22Rv1 (cell line): ENCODE measurements at regions not wholly inside any gene's neighbourhood (a gene's known extent, or its start where the extent isn't known, plus 50 kb on each side); places are given as distances from the start of the nearest gene placed in this dataset.

Source experiments
- ZFX ChIP-seq: fragments of 450-650 bp; IDR thresholded peaks from 2 replicates; pipeline ENCODE4 v1.6.1; 2017; ENCODE audit warnings: antibody characterized with exemption, borderline replicate concordance
- TF ChIP-seq, protein P1 (sequence below): fragments of 450-650 bp; IDR thresholded peaks from 2 replicates; pipeline ENCODE4 v1.5.1; 2017; ENCODE audit warnings: mild to moderate bottlenecking

DNA sequence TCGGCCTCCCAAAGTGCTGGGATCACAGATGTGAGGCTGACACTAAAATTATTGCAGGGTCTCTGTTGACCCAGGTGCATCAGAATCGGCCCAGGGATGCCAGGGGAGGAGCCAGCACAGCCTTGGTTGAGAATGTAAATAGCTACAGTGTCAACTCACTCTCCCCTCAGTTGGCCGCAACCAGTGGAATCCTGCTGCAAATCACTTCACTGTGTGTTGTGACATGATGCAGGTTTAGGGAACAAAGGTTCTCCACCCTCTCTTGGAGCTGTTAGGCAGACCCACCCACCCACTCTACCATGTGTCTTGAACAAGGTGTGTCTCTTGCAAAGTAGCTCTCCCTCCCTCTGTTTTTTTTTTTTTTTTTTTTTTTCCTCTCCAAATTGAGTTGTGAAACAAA, 60.5 kb upstream of the SOD1 start:
- TF ChIP-seq, protein P1, sequence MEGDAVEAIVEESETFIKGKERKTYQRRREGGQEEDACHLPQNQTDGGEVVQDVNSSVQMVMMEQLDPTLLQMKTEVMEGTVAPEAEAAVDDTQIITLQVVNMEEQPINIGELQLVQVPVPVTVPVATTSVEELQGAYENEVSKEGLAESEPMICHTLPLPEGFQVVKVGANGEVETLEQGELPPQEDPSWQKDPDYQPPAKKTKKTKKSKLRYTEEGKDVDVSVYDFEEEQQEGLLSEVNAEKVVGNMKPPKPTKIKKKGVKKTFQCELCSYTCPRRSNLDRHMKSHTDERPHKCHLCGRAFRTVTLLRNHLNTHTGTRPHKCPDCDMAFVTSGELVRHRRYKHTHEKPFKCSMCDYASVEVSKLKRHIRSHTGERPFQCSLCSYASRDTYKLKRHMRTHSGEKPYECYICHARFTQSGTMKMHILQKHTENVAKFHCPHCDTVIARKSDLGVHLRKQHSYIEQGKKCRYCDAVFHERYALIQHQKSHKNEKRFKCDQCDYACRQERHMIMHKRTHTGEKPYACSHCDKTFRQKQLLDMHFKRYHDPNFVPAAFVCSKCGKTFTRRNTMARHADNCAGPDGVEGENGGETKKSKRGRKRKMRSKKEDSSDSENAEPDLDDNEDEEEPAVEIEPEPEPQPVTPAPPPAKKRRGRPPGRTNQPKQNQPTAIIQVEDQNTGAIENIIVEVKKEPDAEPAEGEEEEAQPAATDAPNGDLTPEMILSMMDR = no peak
- no peak for TF ChIP-seq ZFX
